Astrocyte of the hippocampus (primary cell): ENCODE measurements at regions not wholly inside any gene's neighbourhood (a gene's known extent, or its start where the extent isn't known, plus 50 kb on each side); places are given as distances from the start of the nearest gene placed in this dataset.
"Not testable (repeated sequence)": the region's sequence is repeated elsewhere in the genome, so short reads cannot be mapped to it uniquely, and the experiment has no call there.

ENCODE experiments used
- DNase-seq: peaks from one replicate; pipeline ENCODE4 v3.0.0; 2011; ENCODE audit warnings: low read depth, low spot score

GRCh38 chr14:44453433-44454171 is 53.5 kb downstream of the FSCB start:
- no peak for DNase-seq

GRCh38 chr14:44450232-44450631 is 56.9 kb downstream of the FSCB start:
- DNase-seq: not testable (repeated sequence)

GRCh38 chr14:44449680-44450079 is 57.4 kb downstream of the FSCB start:
- no peak for DNase-seq

GRCh38 chr14:44448951-44449358 is 58.1 kb downstream of the FSCB start:
- no peak for DNase-seq

- DNase-seq: no peak
Observed at GRCh38 chr14:44446965-44447364, 60.1 kb downstream of the FSCB start.

GRCh38 chr14:44444454-44444853 is 62.6 kb downstream of the FSCB start:
- no peak for DNase-seq

GRCh38 chr14:44438936-44439335 is 68.1 kb downstream of the FSCB start:
- no peak for DNase-seq

- no peak for DNase-seq
Observed at GRCh38 chr14:44438221-44438620, 68.9 kb downstream of the FSCB start.

GRCh38 chr14:44436458-44436857 is 70.6 kb downstream of the FSCB start:
- DNase-seq: no peak

- no peak for DNase-seq
Observed at GRCh38 chr14:44428231-44428945, 78.7 kb downstream of the FSCB start.

GRCh38 chr14:44422699-44423098 is 84.4 kb downstream of the FSCB start:
- DNase-seq: no peak

- no peak for DNase-seq
Observed at GRCh38 chr14:44420226-44420625, 86.9 kb downstream of the FSCB start.

GRCh38 chr14:44418856-44419255 is 88.2 kb downstream of the FSCB start:
- no peak for DNase-seq

- DNase-seq: no peak
Observed at GRCh38 chr14:44417809-44418208, 89.3 kb downstream of the FSCB start.

- DNase-seq: no peak
Observed at GRCh38 chr14:44414646-44415045, 92.4 kb downstream of the FSCB start.

- no peak for DNase-seq
Observed at GRCh38 chr14:44412858-44413569, 94.1 kb downstream of the FSCB start.

GRCh38 chr14:44405011-44405486 is 102.0 kb downstream of the FSCB start:
- peak; percentile 0 for DNase-seq

GRCh38 chr14:44404599-44404998 is 102.5 kb downstream of the FSCB start:
- no peak for DNase-seq

- peak; percentile 9 for DNase-seq
Observed at GRCh38 chr14:44404036-44404435, 103.0 kb downstream of the FSCB start.

GRCh38 chr14:44403193-44403592 is 103.9 kb downstream of the FSCB start:
- DNase-seq: no peak

- DNase-seq: no peak
Observed at GRCh38 chr14:44396226-44396625, 110.9 kb downstream of the FSCB start.

GRCh38 chr14:44392984-44393383 is 114.1 kb downstream of the FSCB start:
- no peak for DNase-seq
